ENCODE measurements at regions not wholly inside any gene's neighbourhood (a gene's known extent, or its start where the extent isn't known, plus 50 kb on each side); places are given as distances from the start of the nearest gene placed in this dataset.

DNA sequence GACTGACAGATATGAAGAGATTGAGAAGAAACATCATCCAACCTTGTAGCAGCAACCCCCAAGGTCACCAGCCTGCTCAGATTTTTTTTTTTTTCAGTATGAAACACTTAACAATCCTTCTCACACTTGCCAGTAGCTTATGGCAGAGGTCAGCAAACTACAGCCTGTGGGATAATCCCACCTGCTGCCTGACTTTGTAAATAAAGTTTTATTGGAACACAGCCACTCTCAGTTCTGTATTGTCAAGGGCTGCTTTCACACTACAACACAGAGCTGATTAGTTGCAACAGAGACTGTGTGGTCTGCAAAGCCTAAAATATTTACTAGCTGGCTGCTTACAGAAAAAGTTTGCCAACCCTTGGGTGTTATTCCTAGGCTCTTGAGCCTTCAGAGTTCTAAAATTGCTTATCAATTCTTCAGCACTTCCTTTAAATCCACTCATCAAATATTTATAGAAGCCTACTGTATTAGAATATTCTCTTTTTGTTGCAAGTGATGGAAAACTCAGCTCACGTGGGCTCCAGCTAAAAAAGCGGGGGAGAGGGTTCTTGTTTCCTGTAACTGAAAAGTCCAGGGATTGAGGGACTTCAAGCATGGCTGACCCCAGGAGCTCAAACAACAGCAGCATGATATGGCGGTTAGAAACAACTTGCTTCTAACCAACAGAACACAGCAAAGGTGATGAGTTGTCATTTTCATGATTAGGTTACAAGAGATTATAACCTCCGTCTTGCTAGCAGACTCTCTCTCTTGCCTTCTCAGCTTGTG, 246.1 kb downstream of the SHQ1 start:
- no peak for TF ChIP-seq POLR2AphosphoS5 (IDR thresholded peaks at IDR 0.05)
- TF ChIP-seq, protein P1, sequence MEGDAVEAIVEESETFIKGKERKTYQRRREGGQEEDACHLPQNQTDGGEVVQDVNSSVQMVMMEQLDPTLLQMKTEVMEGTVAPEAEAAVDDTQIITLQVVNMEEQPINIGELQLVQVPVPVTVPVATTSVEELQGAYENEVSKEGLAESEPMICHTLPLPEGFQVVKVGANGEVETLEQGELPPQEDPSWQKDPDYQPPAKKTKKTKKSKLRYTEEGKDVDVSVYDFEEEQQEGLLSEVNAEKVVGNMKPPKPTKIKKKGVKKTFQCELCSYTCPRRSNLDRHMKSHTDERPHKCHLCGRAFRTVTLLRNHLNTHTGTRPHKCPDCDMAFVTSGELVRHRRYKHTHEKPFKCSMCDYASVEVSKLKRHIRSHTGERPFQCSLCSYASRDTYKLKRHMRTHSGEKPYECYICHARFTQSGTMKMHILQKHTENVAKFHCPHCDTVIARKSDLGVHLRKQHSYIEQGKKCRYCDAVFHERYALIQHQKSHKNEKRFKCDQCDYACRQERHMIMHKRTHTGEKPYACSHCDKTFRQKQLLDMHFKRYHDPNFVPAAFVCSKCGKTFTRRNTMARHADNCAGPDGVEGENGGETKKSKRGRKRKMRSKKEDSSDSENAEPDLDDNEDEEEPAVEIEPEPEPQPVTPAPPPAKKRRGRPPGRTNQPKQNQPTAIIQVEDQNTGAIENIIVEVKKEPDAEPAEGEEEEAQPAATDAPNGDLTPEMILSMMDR (IDR thresholded peaks at IDR 0.05): no peak

All from esophagus muscularis mucosa (tissue), 3 donors.